GM21528 (cell line): ENCODE measurements at regions not wholly inside any gene's neighbourhood (a gene's known extent, or its start where the extent isn't known, plus 50 kb on each side); places are given as distances from the start of the nearest gene placed in this dataset.
"Not testable (repeated sequence)": the region's sequence is repeated elsewhere in the genome, so short reads cannot be mapped to it uniquely, and the experiment has no call there.

Source experiments
- ATAC-seq: cut with Tn5 transposase; IDR thresholded peaks from one replicate; pipeline ENCODE4 v1.9.1; 2021; ENCODE audit warnings: mild to moderate bottlenecking, moderate library complexity; ENCODE audit not compliant: unreplicated experiment, low FRiP score

DNA sequence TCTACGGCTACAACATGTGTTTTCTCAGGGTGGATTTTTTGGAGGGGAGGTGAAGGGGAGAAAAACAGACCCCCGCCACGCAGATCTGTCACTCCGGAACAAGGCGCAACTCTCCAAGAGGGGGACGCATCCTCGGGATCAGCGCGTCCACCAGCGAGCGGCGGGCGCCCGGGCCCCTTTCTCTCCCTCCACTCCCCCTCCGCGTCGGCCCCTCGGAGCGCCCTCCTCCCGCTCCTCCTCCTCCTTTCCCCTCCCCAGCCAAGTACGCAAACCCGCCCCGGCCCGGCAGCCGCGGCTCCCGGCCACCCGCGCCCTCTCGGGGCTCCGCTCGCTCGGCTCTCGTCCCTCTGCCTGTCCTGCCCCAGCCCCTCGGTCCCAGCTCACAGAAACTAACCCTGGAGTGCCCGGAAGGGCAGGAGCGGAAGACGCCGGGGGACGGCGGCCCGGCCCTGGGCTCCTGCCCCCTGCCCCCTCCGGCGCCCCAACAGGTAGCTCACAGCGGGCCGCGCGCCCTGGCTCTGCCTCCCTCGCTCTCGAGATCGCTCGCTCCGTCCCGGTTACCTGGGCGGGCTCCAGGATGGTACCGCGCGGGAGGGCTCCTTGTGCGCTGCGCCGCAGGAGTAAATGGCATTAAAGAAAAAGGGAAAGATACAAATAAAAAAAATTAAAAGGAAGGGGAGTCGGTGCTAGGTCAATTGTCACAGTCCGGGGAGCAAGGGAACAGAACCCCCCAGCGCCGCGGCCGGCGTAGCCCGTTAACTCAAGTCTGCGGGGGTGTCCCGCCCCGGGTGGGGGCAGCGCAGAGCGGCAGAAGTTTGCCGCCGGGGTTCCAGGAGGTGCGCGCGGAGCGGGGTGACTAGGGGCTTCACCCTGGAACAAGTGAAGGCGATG, 131.4 kb upstream of the C11orf58 start:
- no peak for ATAC-seq

DNA sequence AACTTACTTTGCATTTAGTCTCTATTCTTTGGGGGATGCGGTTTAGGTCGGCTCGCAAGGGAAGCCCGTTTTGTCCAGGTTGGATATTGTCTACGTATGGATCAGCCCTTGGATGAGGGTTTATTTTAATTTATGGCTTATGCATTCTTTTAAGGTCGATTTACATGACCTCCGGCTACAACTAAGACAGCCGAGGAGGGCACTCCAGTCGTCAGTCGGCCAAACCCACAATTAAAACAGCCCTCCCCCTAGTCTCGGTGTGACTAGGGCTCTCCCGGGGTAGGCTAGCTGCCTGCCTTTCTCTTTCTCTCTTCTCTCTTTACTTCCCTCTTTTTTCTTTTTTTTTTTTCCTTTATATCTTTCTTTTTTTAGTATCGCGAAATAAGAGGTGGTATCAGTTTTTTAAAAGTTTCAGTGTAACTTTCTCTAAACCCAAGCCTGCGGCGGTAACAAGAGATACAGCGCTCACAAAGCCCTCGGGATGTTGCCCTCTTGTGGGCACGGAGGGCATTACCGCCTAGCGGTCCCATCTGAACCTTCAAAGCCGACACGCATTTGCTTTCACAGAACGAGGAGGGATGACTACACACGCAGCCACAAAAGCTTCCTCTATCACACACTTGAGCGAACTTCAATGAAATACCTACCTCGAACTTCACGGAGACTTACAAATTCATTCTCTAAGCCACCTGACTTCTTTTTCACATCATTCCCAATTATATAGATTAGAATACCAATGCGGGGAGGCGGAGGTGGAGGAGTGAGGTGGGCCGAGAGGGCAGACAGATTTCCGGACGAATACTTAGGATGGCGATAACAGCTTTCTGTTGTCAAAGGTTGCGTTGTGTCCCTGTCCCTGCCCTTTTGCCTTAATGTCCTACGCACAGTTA, 132.3 kb upstream of the C11orf58 start:
- ATAC-seq, result peak; percentile 95

- ATAC-seq, result no peak
Measured at GRCh38 chr11:16605389-16605893, 133.0 kb upstream of the C11orf58 start.

DNA sequence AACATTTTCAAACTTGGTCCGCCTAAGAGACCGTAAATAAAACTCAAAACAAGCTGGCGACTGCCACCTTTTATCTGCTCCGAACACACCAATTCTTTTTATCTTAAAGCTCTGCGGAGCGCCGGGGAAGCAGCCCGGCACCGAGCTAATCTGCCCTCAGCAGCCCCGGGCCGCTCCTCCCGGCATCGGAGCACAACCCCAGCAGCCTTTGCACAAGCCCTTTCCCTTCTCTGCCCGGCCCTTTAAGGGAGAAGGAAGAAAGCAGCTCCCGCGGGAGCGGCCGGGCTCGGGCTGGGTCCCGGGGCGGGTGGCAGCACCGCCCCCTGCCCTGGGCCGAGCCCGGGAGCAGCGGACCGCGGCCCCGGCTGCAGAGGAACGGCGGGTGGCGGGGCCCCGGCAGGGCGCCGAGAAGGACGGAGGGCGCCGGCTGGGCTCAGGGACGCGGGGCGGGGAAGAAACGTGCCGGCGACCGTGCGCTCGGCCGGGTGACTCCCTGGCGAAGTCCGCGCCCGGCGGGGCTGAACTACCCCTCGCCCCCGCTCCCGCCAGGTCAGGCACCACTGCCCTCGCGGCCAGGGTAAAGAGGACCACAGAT, 133.6 kb upstream of the C11orf58 start:
- ATAC-seq, result no peak

GRCh38 chr11:16603890-16604793, 134.3 kb upstream of the C11orf58 start:
- no peak for ATAC-seq

DNA sequence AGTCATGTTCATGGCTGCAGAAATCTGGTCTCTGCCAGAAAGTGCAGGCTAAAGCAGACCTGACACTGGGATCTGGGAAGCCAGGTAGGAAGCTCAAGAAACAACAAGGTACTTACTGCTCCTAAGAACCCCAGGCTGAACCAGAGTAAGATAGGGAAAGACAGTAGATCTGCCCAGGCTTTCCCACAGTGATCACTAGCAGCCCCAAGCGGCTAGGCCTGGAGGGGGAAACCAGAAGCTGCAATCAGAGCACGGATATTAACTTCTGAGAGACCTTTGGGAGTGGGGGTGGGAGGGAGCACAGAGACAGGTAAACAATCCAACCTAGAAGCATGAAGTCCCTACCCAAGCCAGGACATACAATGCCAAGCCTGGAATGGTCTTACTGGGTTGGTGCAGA, 135.2 kb upstream of the C11orf58 start:
- no peak for ATAC-seq

GRCh38 chr11:16598906-16599305, 139.5 kb upstream of the C11orf58 start:
- ATAC-seq, result no peak

- ATAC-seq, result no peak
Measured at GRCh38 chr11:16598032-16598431, 140.4 kb upstream of the C11orf58 start.

DNA sequence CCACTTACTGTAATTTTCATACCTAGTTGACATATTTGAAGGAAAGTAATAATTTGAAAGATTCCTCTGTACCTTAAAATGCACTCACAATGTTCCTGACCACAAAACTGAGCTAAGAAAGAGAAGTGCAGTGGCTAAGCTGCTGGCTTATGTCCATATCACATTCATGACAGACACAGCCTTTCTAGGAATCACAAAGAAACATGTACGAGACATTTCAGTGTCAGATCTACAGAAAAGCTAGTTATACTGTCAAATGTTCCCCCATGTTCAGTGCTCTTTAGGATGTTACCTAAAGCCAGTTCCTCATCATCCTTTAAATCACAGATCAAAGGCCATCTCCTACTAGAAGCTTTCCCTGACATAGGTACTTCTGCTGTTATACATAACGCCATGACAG, 142.2 kb upstream of the C11orf58 start:
- ATAC-seq, result no peak

DNA sequence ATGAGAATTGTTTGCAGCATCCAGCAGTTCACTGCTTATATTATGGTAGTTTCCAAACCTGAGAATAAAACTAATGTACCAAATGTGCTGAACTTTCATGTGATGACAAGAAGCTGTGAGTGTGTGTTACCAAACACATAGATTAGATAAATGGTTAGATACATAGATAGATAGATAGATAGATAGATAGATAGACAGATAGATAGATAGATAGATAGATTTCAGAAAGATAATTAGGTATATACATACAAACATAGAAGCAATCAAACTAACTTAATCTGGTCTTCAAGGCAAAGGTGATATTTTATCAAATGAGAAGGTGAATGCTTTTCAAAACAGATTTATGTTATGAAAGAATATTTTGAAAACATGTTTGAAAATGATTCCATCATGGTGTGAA, 147.3 kb upstream of the C11orf58 start:
- no peak for ATAC-seq

DNA sequence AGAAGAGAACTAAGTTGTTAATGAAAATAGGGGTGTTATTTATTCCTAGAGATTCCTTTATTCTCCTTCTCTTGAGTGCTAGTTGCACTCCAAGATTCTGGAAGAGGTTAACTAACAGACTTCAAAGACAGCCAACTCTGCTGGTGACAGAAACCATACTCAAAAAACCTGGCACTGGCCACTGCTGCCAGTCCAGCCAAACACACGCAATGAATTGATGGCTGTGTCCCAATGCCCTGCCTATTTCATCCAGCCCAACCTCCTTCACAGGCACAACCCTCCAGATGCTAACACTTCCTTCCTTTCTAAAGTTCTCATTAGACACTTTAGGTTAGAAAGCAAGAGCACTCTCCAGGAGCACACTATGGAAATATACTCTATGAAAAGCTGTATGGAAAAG, 150.8 kb upstream of the C11orf58 start:
- ATAC-seq, result no peak

DNA sequence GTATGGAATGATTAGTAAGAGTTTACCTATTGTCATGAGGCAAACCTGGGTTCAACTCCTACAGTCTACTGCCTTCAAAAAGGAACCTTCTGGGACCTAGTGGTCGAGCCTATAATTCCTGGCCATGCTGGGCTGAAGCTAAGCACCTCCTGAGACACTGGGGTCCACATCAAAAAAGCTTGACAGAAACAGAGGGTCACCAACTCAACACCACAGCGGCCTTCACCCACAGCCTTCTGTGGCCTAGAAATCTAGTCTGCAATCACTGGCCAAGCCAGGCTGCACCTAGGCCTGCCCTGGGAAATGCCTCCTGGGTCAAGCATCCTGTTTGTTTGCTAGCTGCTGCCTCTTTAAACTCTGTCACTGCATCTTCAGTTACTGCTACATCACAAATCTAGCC, 153.9 kb upstream of the C11orf58 start:
- no peak for ATAC-seq

DNA sequence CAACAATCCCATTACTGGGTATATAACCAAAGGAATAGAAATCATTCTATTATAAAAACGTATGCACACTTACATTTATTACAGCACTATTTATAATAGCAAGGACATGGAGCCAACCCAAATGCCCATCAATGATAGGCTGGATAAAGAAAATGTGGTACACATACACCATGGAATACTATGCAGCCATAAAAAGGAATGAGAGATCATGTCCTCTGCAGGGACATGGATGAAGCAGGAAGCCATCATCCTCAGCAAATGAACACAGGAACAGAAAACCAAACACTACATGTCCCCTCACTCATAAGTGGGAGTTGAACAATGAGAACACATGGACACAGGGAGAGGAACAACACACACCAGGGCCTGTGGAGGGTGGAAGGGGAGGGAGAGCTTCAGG, 157.4 kb upstream of the C11orf58 start:
- ATAC-seq, result not testable (repeated sequence)

GRCh38 chr11:16577490-16577889, 161.0 kb upstream of the C11orf58 start:
- no peak for ATAC-seq

DNA sequence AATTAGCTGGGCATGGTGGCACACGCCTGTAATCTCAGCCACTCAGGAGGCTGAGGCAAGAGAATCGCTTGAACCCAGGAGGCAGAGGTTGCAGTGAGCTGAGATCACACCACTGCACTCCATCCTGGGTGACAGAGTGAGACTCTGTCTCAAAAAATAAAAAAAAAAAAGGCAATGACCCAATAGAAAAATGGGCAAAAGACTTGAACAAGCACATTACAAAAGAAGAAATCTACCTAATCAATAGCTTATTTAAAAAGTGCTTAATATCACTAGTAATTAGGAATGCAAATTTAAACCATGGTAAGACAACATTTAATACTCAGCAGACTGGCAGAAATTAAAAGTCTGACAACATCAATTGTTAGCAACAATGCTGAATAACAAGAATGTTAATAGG, 163.6 kb upstream of the C11orf58 start:
- ATAC-seq, result not testable (repeated sequence)

GRCh38 chr11:16572945-16573344, 165.5 kb upstream of the C11orf58 start:
- ATAC-seq, result no peak

- ATAC-seq, result no peak
Measured at GRCh38 chr11:16561150-16561549, 177.3 kb upstream of the C11orf58 start.

GRCh38 chr11:16558494-16558893, 180.0 kb upstream of the C11orf58 start:
- ATAC-seq, result no peak

DNA sequence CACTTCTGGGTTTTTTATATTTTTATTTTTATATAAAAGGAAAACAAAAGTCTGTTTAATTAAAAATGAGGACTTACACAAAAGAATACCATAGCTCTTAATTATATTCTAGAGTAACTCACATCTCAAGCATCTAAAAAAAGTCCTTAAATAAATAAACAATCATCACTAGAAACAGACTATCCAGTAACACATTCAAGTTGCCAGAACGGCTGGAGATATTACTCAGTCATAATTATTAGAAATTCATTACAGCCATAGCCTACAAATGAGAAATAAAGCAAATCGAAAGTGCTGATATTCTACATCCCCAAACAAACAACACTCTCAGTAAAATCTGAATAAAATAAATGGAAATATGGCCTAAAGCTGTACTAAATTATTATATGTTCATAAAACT, 182.5 kb upstream of the C11orf58 start:
- ATAC-seq, result no peak

GRCh38 chr11:16554361-16554760, 184.1 kb upstream of the C11orf58 start:
- no peak for ATAC-seq
